Thyroid gland (tissue), 4 donors: ENCODE measurements at regions not wholly inside any gene's neighbourhood (a gene's known extent, or its start where the extent isn't known, plus 50 kb on each side); places are given as distances from the start of the nearest gene placed in this dataset.

Source experiments
- CTCF ChIP-seq, 6 experiments: fragments of 200-600 bp in 3 of 6; fragments of 450-650 bp in 3 of 6; sonication (generic) in 3 of 6; IDR thresholded peaks; one replicate each; pipeline ENCODE4 v1.5.1; 2016 to 2019; ENCODE audit warnings: antibody characterized with exemption in 6 of 6, mild to moderate bottlenecking in 2 of 6, inconsistent platforms in 1 of 6, moderate library complexity in 1 of 6
- POLR2A ChIP-seq, 2 donors: fragments of 450-650 bp; IDR thresholded peaks; one replicate each; pipeline ENCODE4 v1.6.1; 2017; ENCODE audit warnings: antibody characterized with exemption in 2 of 2, mild to moderate bottlenecking in 2 of 2, moderate library complexity in 1 of 2

- TF ChIP-seq CTCF (IDR thresholded peaks at IDR 0.05) (no peak), POLR2A (IDR thresholded peaks at IDR 0.05) (no peak)
Measured at GRCh38 chr14:101181446-101182313, 278.2 kb upstream of the RTL1 start.
